SK-N-SH (cell line): ENCODE measurements at regions not wholly inside any gene's neighbourhood (a gene's known extent, or its start where the extent isn't known, plus 50 kb on each side); places are given as distances from the start of the nearest gene placed in this dataset.

Experiments used
- CTCF ChIA-PET: fragments of 300-600, 350-600 bp; formaldehyde crosslinking; extraction: SDS; loops from one replicate; lab custom pipeline; 2021; lab: Yijun Ruan, JAX
- POLR2A ChIA-PET: fragments of 350-600 bp; sonication (Branson Sonifier 250); formaldehyde crosslinking; extraction: SDS; loops from one replicate; lab custom pipeline; 2020; ENCODE audit warnings: antibody characterized with exemption, inconsistent platforms; lab: Yijun Ruan, JAX
- DNase-seq: peaks from one replicate; pipeline ENCODE4 v3.0.0; 2012
- H2AFZ ChIP-seq: fragments of 200-600 bp; sonication (generic); 2 replicates; pipeline ENCODE4 v1.8.1; 2016; ENCODE audit warnings: antibody characterized with exemption, mild to moderate bottlenecking, low read depth
- H3F3A ChIP-seq: fragments of 200-600 bp; sonication (generic); replicated peaks from 2 replicates; pipeline ENCODE3; 2016; ENCODE audit warnings: antibody characterized with exemption, mild to moderate bottlenecking; ENCODE audit not compliant: insufficient read depth
- H3K27ac ChIP-seq, 2 experiments: fragments of 200-500 bp in 1 of 2; fragments of 200-600 bp in 1 of 2; sonication (Bioruptor generic) in 1 of 2; sonication (generic), shearing (Covaris generic) in 1 of 2; 2 replicates each; pipeline versions ENCODE4 v1.5.1 to v1.6.1; 2014 to 2016; ENCODE audit warnings: low read depth in 2 of 2, inconsistent platforms in 1 of 2, low read length in 1 of 2, mild to moderate bottlenecking in 1 of 2, mixed read lengths in 1 of 2
- H3K27me3 ChIP-seq: fragments of 200-600 bp; sonication (generic), shearing (Covaris generic); 2 replicates; pipeline ENCODE4 v1.6.1; 2016; ENCODE audit warnings: mixed run types; ENCODE audit not compliant: insufficient read depth
- H3K36me3 ChIP-seq, 2 experiments: fragments of 200-500 bp in 1 of 2; fragments of 200-600 bp in 1 of 2; sonication (Bioruptor generic) in 1 of 2; sonication (generic) in 1 of 2; replicated peaks in 1 of 2; 2 replicates each; pipeline versions ENCODE3 to v1.5.1; 2014 to 2016; ENCODE audit warnings: low read length in 1 of 2, mild to moderate bottlenecking in 1 of 2; ENCODE audit not compliant: insufficient read depth in 2 of 2, control insufficient read depth in 1 of 2
- H3K4me1 ChIP-seq, 2 experiments: fragments of 200-500 bp in 1 of 2; fragments of 200-600 bp in 1 of 2; sonication (Bioruptor generic) in 1 of 2; sonication (generic), shearing (Covaris generic) in 1 of 2; 2 replicates each; pipeline versions ENCODE4 v1.5.1 to v1.6.1; 2014 to 2016; ENCODE audit warnings: low read depth in 1 of 2, low read length in 1 of 2, mixed run types in 1 of 2; ENCODE audit not compliant: insufficient read depth in 2 of 2, control insufficient read depth in 1 of 2
- H3K4me2 ChIP-seq: fragments of 200-600 bp; sonication (generic), shearing (Covaris generic); 2 replicates; pipeline ENCODE4 v1.6.1; 2017; ENCODE audit warnings: mixed run types
- H3K4me3 ChIP-seq, 2 experiments: fragments of 200-500 bp in 1 of 2; fragments of 200-600 bp in 1 of 2; sonication (Bioruptor generic) in 1 of 2; sonication (generic), shearing (Covaris generic) in 1 of 2; 2 replicates each; pipeline versions ENCODE4 v1.5.1 to v1.8.1; 2014 to 2016; ENCODE audit warnings: low read depth in 2 of 2, inconsistent platforms in 1 of 2, low read length in 1 of 2, mild to moderate bottlenecking in 1 of 2, mixed read lengths in 1 of 2, moderate library complexity in 1 of 2
- H3K79me2 ChIP-seq: fragments of 200-600 bp; sonication (generic); 2 replicates; pipeline ENCODE4 v1.8.1; 2017; ENCODE audit warnings: mild to moderate bottlenecking; ENCODE audit not compliant: insufficient read depth
- H3K9ac ChIP-seq: fragments of 200-600 bp; sonication (generic); 2 replicates; pipeline ENCODE4 v1.6.1; 2017; ENCODE audit warnings: mixed run types
- H3K9me2 ChIP-seq: fragments of 200-600 bp; sonication (generic); 2 replicates; pipeline ENCODE4 v1.6.1; 2017; ENCODE audit warnings: mixed run types
- H3K9me3 ChIP-seq: fragments of 200-600 bp; sonication (generic); 2 replicates; pipeline ENCODE4 v1.6.1; 2017; ENCODE audit warnings: mixed run types, mild to moderate bottlenecking, moderate library complexity
- H4K20me1 ChIP-seq: fragments of 200-600 bp; sonication (generic); 2 replicates; pipeline ENCODE4 v1.6.1; 2017; ENCODE audit warnings: mild to moderate bottlenecking, mixed run types; ENCODE audit not compliant: insufficient read depth
- ELF1 ChIP-seq: IDR thresholded peaks from 2 replicates; pipeline ENCODE4 v1.4.0; 2012
- EP300 ChIP-seq, 2 experiments: IDR thresholded peaks; 2 replicates each; pipeline versions ENCODE4 v1.4.0 to v1.6.1; 2012; ENCODE audit warnings: borderline replicate concordance in 1 of 2, low read depth in 1 of 2, low read length in 1 of 2
- FOSL2 ChIP-seq: IDR thresholded peaks from 2 replicates; pipeline ENCODE4 v1.4.0; 2012; ENCODE audit warnings: low read depth, mild to moderate bottlenecking, moderate library complexity, borderline replicate concordance
- GABPA ChIP-seq: IDR thresholded peaks from 2 replicates; pipeline ENCODE4 v1.4.0; 2012; ENCODE audit warnings: low read depth, mild to moderate bottlenecking
- GATA2 ChIP-seq: sonication (generic); formaldehyde crosslinking; IDR thresholded peaks from 2 replicates; pipeline ENCODE4 v1.5.0; 2020; ENCODE audit warnings: mild to moderate bottlenecking, missing genetic modification reagents
- JUND ChIP-seq: IDR thresholded peaks from 2 replicates; pipeline ENCODE4 v1.4.0; 2012
- MEF2A ChIP-seq: IDR thresholded peaks from 2 replicates; pipeline ENCODE4 v1.4.0; 2012; ENCODE audit warnings: low read depth, borderline replicate concordance
- MXI1 ChIP-seq: IDR thresholded peaks from 2 replicates; pipeline ENCODE4 v1.6.1; 2012; ENCODE audit warnings: mild to moderate bottlenecking, low read depth, low read length, improper control_type of control experiment
- RAD21 ChIP-seq: IDR thresholded peaks from 2 replicates; pipeline ENCODE4 v1.6.1; 2012; ENCODE audit warnings: mild to moderate bottlenecking, low read length
- SIN3A ChIP-seq: IDR thresholded peaks from 2 replicates; pipeline ENCODE4 v1.6.1; 2012; ENCODE audit warnings: low read depth, mild to moderate bottlenecking, low read length, moderate library complexity, borderline replicate concordance
- WGBS: methylation state at CpG from one replicate; pipeline ENCODE4 v1.1.6; 2017; ENCODE audit warnings: low lambda C conversion rate; 5-methylcytosine and 5-hydroxymethylcytosine counted together
- TF ChIP-seq, protein P1 (sequence below): fragments of 150-350 bp; IDR thresholded peaks from 2 replicates; pipeline ENCODE4 v1.6.1; 2017; ENCODE audit warnings: antibody characterized with exemption, low read length, low read depth, borderline replicate concordance

- Histone ChIP-seq H4K20me1 (no peaks in the 10 kb centered on the region), H3K27ac (no peak overlapping the region), H2AFZ (no peak overlapping the region), H3K9ac (no peak overlapping the region), H3F3A (no peaks in the 10 kb centered on the region), H3K36me3 (no peaks in the 10 kb centered on the region), H3K9me3 (no peaks in the 10 kb centered on the region), H3K4me3 (no peak overlapping the region), H3K27me3 (no peaks in the 10 kb centered on the region; the same call in 1 of the 2 replicates), H3K9me2 (no peaks in the 10 kb centered on the region), H3K4me1 (no peaks in the 10 kb centered on the region), H3K79me2 (no peaks in the 10 kb centered on the region), H3K4me2 (no peak overlapping the region)
- TF ChIP-seq JUND: no peak
- no peak for TF ChIP-seq GABPA
- no peak for TF ChIP-seq EP300 (IDR thresholded peaks at IDR 0.05; ENCODE audit: borderline replicate concordance in 1 of 2, low read depth in 1 of 2, low read length in 1 of 2)
- TF ChIP-seq RAD21: no peak
- TF ChIP-seq MEF2A: no peak
- no peak for TF ChIP-seq SIN3A
- 60% methylated on average over 2 of the region's 2 CpGs for WGBS
- POLR2A ChIA-PET: no interaction called here
- no peak for DNase-seq
- CTCF ChIA-PET: no interaction called here
Measured at GRCh38 chr13:44199627-44200207, 173.9 kb upstream of the SERP2 start.

- CTCF ChIA-PET: interaction anchor here (2.0 kb wide), 1 partner anchor 15 kb away, joined by 8 read pairs; no protein-coding TSS in a partner anchor
- POLR2A ChIA-PET: no interaction called here
- no peak for DNase-seq
- Histone ChIP-seq H3K9me2 (no peaks in the 10 kb centered on the region), H3K9me3 (no peaks in the 10 kb centered on the region), H3K4me3 (no peak overlapping the region), H3K4me1 (no peaks in the 10 kb centered on the region), H4K20me1 (no peaks in the 10 kb centered on the region), H3K27me3 (no peaks in the 10 kb centered on the region), H3F3A (no peaks in the 10 kb centered on the region), H3K27ac (no peak overlapping the region), H3K9ac (no peak overlapping the region), H3K79me2 (no peaks in the 10 kb centered on the region), H3K36me3 (no peaks in the 10 kb centered on the region), H2AFZ (no peak overlapping the region), H3K4me2 (no peak overlapping the region)
- WGBS: 100% methylated on average over 2 of the region's 3 CpGs
- TF ChIP-seq GATA2 (CRISPR knock-in tag): no peak
Measured at GRCh38 chr13:44206434-44206833, 167.2 kb upstream of the SERP2 start.

DNA sequence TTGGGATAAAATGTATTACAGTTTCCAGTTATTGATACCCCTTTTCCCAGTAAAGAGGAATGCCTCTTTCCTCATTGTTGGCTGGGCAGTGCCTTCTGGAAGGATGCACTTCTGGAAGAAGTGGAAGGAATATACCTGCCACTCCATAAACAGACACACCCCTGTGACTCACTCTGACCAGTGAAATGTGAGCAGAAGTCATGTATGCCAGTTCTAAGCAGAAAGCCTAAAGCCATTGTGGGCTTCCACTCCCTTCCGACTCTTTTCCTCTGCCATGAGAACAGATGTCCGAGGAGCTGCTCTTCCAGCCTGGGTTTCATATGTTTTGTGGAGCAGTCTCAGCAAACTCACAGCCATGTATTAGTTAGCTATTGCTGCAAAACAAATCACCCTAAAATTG lies 166.1 kb upstream of the SERP2 start:
- POLR2A ChIA-PET: no interaction called here
- H4K20me1 ChIP-seq: no peaks in the 10 kb centered on the region
- CTCF ChIA-PET: no interaction called here
- no peak for DNase-seq
- TF ChIP-seq MXI1: no peak
- TF ChIP-seq, protein P1, sequence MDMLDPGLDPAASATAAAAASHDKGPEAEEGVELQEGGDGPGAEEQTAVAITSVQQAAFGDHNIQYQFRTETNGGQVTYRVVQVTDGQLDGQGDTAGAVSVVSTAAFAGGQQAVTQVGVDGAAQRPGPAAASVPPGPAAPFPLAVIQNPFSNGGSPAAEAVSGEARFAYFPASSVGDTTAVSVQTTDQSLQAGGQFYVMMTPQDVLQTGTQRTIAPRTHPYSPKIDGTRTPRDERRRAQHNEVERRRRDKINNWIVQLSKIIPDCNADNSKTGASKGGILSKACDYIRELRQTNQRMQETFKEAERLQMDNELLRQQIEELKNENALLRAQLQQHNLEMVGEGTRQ: no peak
- no peak for TF ChIP-seq ELF1
- TF ChIP-seq GATA2 (CRISPR knock-in tag): no peak
- TF ChIP-seq FOSL2: no peak
- TF ChIP-seq, all 33 proteins: peak for 0
- no peaks in the 10 kb centered on the region for H3K27me3 ChIP-seq
- H3K36me3 ChIP-seq: no peaks in the 10 kb centered on the region
- no peaks in the 10 kb centered on the region for H3K79me2 ChIP-seq
- no peaks in the 10 kb centered on the region for H3K9me2 ChIP-seq
- H3K9me3 ChIP-seq: no peaks in the 10 kb centered on the region
- H3K4me1 ChIP-seq: no peaks in the 10 kb centered on the region
- H3K27ac ChIP-seq: no peak overlapping the region
- no peak overlapping the region for H3K4me2 ChIP-seq
- no peak overlapping the region for H3K4me3 ChIP-seq
- WGBS: 81% methylated on average over 2 of the region's 2 CpGs
- H3K9ac ChIP-seq: no peak overlapping the region
- H3F3A ChIP-seq: no peaks in the 10 kb centered on the region
- no peak overlapping the region for H2AFZ ChIP-seq
